GM19372 (cell line): ENCODE measurements at regions not wholly inside any gene's neighbourhood (a gene's known extent, or its start where the extent isn't known, plus 50 kb on each side); places are given as distances from the start of the nearest gene placed in this dataset.
"Not testable (repeated sequence)": the region's sequence is repeated elsewhere in the genome, so short reads cannot be mapped to it uniquely, and the experiment has no call there.

Experiments used
- ATAC-seq: cut with Tn5 transposase; IDR thresholded peaks from one replicate; pipeline ENCODE4 v1.9.1; 2021; ENCODE audit warnings: mild to moderate bottlenecking, low read depth, moderate library complexity; ENCODE audit not compliant: unreplicated experiment

- ATAC-seq = no peak
Measured at GRCh38 chr3:177838766-177839350, 641.6 kb upstream of the TBL1XR1 start.

GRCh38 chr3:177842302-177842701 lies 645.0 kb upstream of the TBL1XR1 start:
- ATAC-seq = no peak

- ATAC-seq = no peak
Measured at GRCh38 chr3:177842743-177843734, 645.8 kb upstream of the TBL1XR1 start.

- no peak for ATAC-seq
Measured at GRCh38 chr3:177852001-177852807, 654.9 kb upstream of the TBL1XR1 start.

- ATAC-seq = no peak
Measured at GRCh38 chr3:177855021-177855420, 657.7 kb upstream of the TBL1XR1 start.

- no peak for ATAC-seq
Measured at GRCh38 chr3:177860184-177860583, 662.9 kb upstream of the TBL1XR1 start.

GRCh38 chr3:177862962-177863491 lies 665.7 kb upstream of the TBL1XR1 start:
- no peak for ATAC-seq

GRCh38 chr3:177871267-177871666 lies 665.0 kb upstream of the KCNMB2 start:
- ATAC-seq = not testable (repeated sequence)

GRCh38 chr3:177878192-177878591 lies 658.0 kb upstream of the KCNMB2 start:
- no peak for ATAC-seq

GRCh38 chr3:177878957-177879356 lies 657.3 kb upstream of the KCNMB2 start:
- ATAC-seq = no peak

- no peak for ATAC-seq
Measured at GRCh38 chr3:177881351-177881750, 654.9 kb upstream of the KCNMB2 start.

GRCh38 chr3:177882124-177882648 lies 654.0 kb upstream of the KCNMB2 start:
- ATAC-seq = no peak

- ATAC-seq = no peak
Measured at GRCh38 chr3:177883091-177883490, 653.1 kb upstream of the KCNMB2 start.

- ATAC-seq = no peak
Measured at GRCh38 chr3:177883957-177884356, 652.3 kb upstream of the KCNMB2 start.

GRCh38 chr3:177885063-177885462 lies 651.2 kb upstream of the KCNMB2 start:
- no peak for ATAC-seq

GRCh38 chr3:177886501-177886900 lies 649.7 kb upstream of the KCNMB2 start:
- ATAC-seq = no peak

GRCh38 chr3:177887475-177887874 lies 648.8 kb upstream of the KCNMB2 start:
- ATAC-seq = no peak

- no peak for ATAC-seq
Measured at GRCh38 chr3:177889161-177889560, 647.1 kb upstream of the KCNMB2 start.

- no peak for ATAC-seq
Measured at GRCh38 chr3:177889652-177890358, 646.4 kb upstream of the KCNMB2 start.

- ATAC-seq = no peak
Measured at GRCh38 chr3:177890359-177890683, 645.9 kb upstream of the KCNMB2 start.
